ENCODE measurements at regions not wholly inside any gene's neighbourhood (a gene's known extent, or its start where the extent isn't known, plus 50 kb on each side); places are given as distances from the start of the nearest gene placed in this dataset.

GRCh38 chr11:28999620-29000019 lies 891.4 kb downstream of the METTL15 start:
- H3K4me3 ChIP-seq (ENCODE audit: low read depth, low read length) = no peak overlapping the region
- DNase-seq (ENCODE audit: low read depth) = no peak

- DNase-seq (ENCODE audit: low read depth) = no peak
- no peak overlapping the region for H3K4me3 ChIP-seq (ENCODE audit: low read depth, low read length)
Observed at GRCh38 chr11:28992996-28993395, 884.8 kb downstream of the METTL15 start.

GRCh38 chr11:28984231-28984630 lies 876.0 kb downstream of the METTL15 start:
- no peak for DNase-seq (ENCODE audit: low read depth)
- H3K4me3 ChIP-seq (ENCODE audit: low read depth, low read length) = no peak overlapping the region

GRCh38 chr11:28983780-28984179 lies 875.6 kb downstream of the METTL15 start:
- DNase-seq (ENCODE audit: low read depth) = no peak
- H3K4me3 ChIP-seq (ENCODE audit: low read depth, low read length) = no peak overlapping the region

- peak; percentile 52 for DNase-seq (ENCODE audit: low read depth)
- H3K4me3 ChIP-seq (ENCODE audit: low read depth, low read length) = no peak overlapping the region
Observed at GRCh38 chr11:28981381-28981780, 873.2 kb downstream of the METTL15 start.

GRCh38 chr11:28976801-28977145 lies 868.6 kb downstream of the METTL15 start:
- DNase-seq (ENCODE audit: low read depth) = no peak
- no peak overlapping the region for H3K4me3 ChIP-seq (ENCODE audit: low read depth, low read length)

- no peak for DNase-seq (ENCODE audit: low read depth)
- H3K4me3 ChIP-seq (ENCODE audit: low read depth, low read length) = no peak overlapping the region
Observed at GRCh38 chr11:28976012-28976800, 868.0 kb downstream of the METTL15 start.

- DNase-seq (ENCODE audit: low read depth) = no peak
- H3K4me3 ChIP-seq (ENCODE audit: low read depth, low read length) = no peak overlapping the region
Observed at GRCh38 chr11:28969832-28970231, 861.6 kb downstream of the METTL15 start.

- DNase-seq (ENCODE audit: low read depth) = no peak
- H3K4me3 ChIP-seq (ENCODE audit: low read depth, low read length) = no peak overlapping the region
Observed at GRCh38 chr11:28966951-28967350, 858.8 kb downstream of the METTL15 start.

GRCh38 chr11:28965819-28966218 lies 857.6 kb downstream of the METTL15 start:
- DNase-seq (ENCODE audit: low read depth) = no peak
- H3K4me3 ChIP-seq (ENCODE audit: low read depth, low read length) = no peak overlapping the region

GRCh38 chr11:28964811-28965210 lies 856.6 kb downstream of the METTL15 start:
- no peak overlapping the region for H3K4me3 ChIP-seq (ENCODE audit: low read depth, low read length)
- no peak for DNase-seq (ENCODE audit: low read depth)

GRCh38 chr11:28963187-28963586 lies 855.0 kb downstream of the METTL15 start:
- DNase-seq (ENCODE audit: low read depth) = peak; percentile 56
- H3K4me3 ChIP-seq (ENCODE audit: low read depth, low read length) = no peak overlapping the region

GRCh38 chr11:28962502-28962901 lies 854.3 kb downstream of the METTL15 start:
- DNase-seq (ENCODE audit: low read depth) = no peak
- no peak overlapping the region for H3K4me3 ChIP-seq (ENCODE audit: low read depth, low read length)

GRCh38 chr11:28961726-28962125 lies 853.5 kb downstream of the METTL15 start:
- DNase-seq (ENCODE audit: low read depth) = no peak
- no peak overlapping the region for H3K4me3 ChIP-seq (ENCODE audit: low read depth, low read length)

GRCh38 chr11:28956446-28956845 lies 848.3 kb downstream of the METTL15 start:
- H3K4me3 ChIP-seq (ENCODE audit: low read depth, low read length) = no peak overlapping the region
- no peak for DNase-seq (ENCODE audit: low read depth)

GRCh38 chr11:28951191-28951590 lies 843.0 kb downstream of the METTL15 start:
- H3K4me3 ChIP-seq (ENCODE audit: low read depth, low read length) = no peak overlapping the region
- no peak for DNase-seq (ENCODE audit: low read depth)

- DNase-seq (ENCODE audit: low read depth) = no peak
Observed at GRCh38 chr11:28939381-28939780, 831.2 kb downstream of the METTL15 start.

GRCh38 chr11:28938091-28938490 lies 829.9 kb downstream of the METTL15 start:
- no peak overlapping the region for H3K4me3 ChIP-seq (ENCODE audit: low read depth, low read length)
- DNase-seq (ENCODE audit: low read depth) = no peak

More at GRCh38 chr11:28939381-28939780, 831.2 kb downstream of the METTL15 start:
- no peak overlapping the region for H3K4me3 ChIP-seq (ENCODE audit: low read depth, low read length)

- no peak overlapping the region for H3K4me3 ChIP-seq (ENCODE audit: low read depth, low read length)
Observed at GRCh38 chr11:28932940-28933339, 824.8 kb downstream of the METTL15 start.

GRCh38 chr11:28924004-28924403 lies 815.8 kb downstream of the METTL15 start:
- no peak for DNase-seq (ENCODE audit: low read depth)

More at GRCh38 chr11:28932940-28933339, 824.8 kb downstream of the METTL15 start:
- no peak for DNase-seq (ENCODE audit: low read depth)

GRCh38 chr11:28922386-28922981 lies 814.3 kb downstream of the METTL15 start:
- no peak overlapping the region for H3K4me3 ChIP-seq (ENCODE audit: low read depth, low read length)
- DNase-seq (ENCODE audit: low read depth) = peak; percentile 36

More at GRCh38 chr11:28924004-28924403, 815.8 kb downstream of the METTL15 start:
- no peak overlapping the region for H3K4me3 ChIP-seq (ENCODE audit: low read depth, low read length)

All from skeletal muscle cell (primary cell).